Keratinocyte (primary cell): ENCODE measurements at regions not wholly inside any gene's neighbourhood (a gene's known extent, or its start where the extent isn't known, plus 50 kb on each side); places are given as distances from the start of the nearest gene placed in this dataset.

ENCODE experiments used
- CTCF ChIP-seq, 3 experiments: IDR thresholded peaks in 1 of 3; conservative IDR thresholded peaks in 1 of 3; optimal IDR thresholded peaks in 1 of 3; 2 replicates in 2 of 3; 3 replicates in 1 of 3; pipeline versions ENCODE3 to v1.5.1; 2011; ENCODE audit warnings: low read length in 3 of 3, mild to moderate bottlenecking in 3 of 3, moderate library complexity in 2 of 3, control low read depth in 1 of 3, inconsistent platforms in 1 of 3; ENCODE audit not compliant: insufficient read depth in 2 of 3; ENCODE audit errors: extremely low read depth in 1 of 3
- EZH2 ChIP-seq: IDR thresholded peaks from one replicate; pipeline ENCODE4 v1.6.1; 2012; ENCODE audit warnings: inconsistent platforms, mild to moderate bottlenecking, low read length, moderate library complexity

- no peak for TF ChIP-seq CTCF (optimal IDR thresholded peaks at IDR 0.05 in 1 of 3, IDR thresholded peaks at IDR 0.05 in 1 of 3, conservative IDR thresholded peaks at IDR 0.05 in 1 of 3; ENCODE audit: extremely low read depth in 1 of 3, insufficient read depth in 2 of 3, low read length in 3 of 3)
- no peak for TF ChIP-seq EZH2
Observed at GRCh38 chrX:13902406-13902805, 85.5 kb upstream of the GPM6B start.
